ENCODE measurements at regions not wholly inside any gene's neighbourhood (a gene's known extent, or its start where the extent isn't known, plus 50 kb on each side); places are given as distances from the start of the nearest gene placed in this dataset.
"Not testable (repeated sequence)": the region's sequence is repeated elsewhere in the genome, so short reads cannot be mapped to it uniquely, and the experiment has no call there.

- Mint-ChIP-seq H3K4me1 (peaks cover 0 to 2% (median 2%) of the 10 kb centered on the region in 3 donors), H3K27me3 (no peaks in the 10 kb centered on the region)
Observed at GRCh38 chr2:146992466-146992865, 852.4 kb upstream of the ACVR2A start.

GRCh38 chr2:146992057-146992456, 852.8 kb upstream of the ACVR2A start:
- H3K27ac Mint-ChIP-seq = no peak overlapping the region
- H3K9me3 Mint-ChIP-seq = no peaks in the 10 kb centered on the region
- no peaks in the 10 kb centered on the region for H3K36me3 Mint-ChIP-seq
- H3K4me1 Mint-ChIP-seq = peaks cover 0 to 4% (median 2%) of the 10 kb centered on the region in 3 donors
- H3K27me3 Mint-ChIP-seq = no peaks in the 10 kb centered on the region
- H3K4me3 Mint-ChIP-seq = no peak overlapping the region

More at GRCh38 chr2:146992466-146992865, 852.4 kb upstream of the ACVR2A start:
- no peak overlapping the region for H3K4me3 Mint-ChIP-seq
- no peaks in the 10 kb centered on the region for H3K36me3 Mint-ChIP-seq
- H3K9me3 Mint-ChIP-seq = no peaks in the 10 kb centered on the region
- no peak overlapping the region for H3K27ac Mint-ChIP-seq

- Mint-ChIP-seq H3K36me3 (no peaks in the 10 kb centered on the region), H3K9me3 (no peaks in the 10 kb centered on the region), H3K4me3 (no peak overlapping the region), H3K27ac (no peak overlapping the region), H3K27me3 (peaks cover 1% of the 10 kb centered on the region), H3K4me1 (peaks cover 8 to 9% (median 9%) of the 10 kb centered on the region in 3 donors)
Observed at GRCh38 chr2:146990311-146991054, 854.3 kb upstream of the ACVR2A start.

- Mint-ChIP-seq H3K9me3 (no peaks in the 10 kb centered on the region), H3K4me1 (peaks cover 8 to 10% (median 9%) of the 10 kb centered on the region in 3 donors), H3K27ac (no peak overlapping the region)
Observed at GRCh38 chr2:146989741-146990140, 855.1 kb upstream of the ACVR2A start.

GRCh38 chr2:146987996-146988395, 856.8 kb upstream of the ACVR2A start:
- Mint-ChIP-seq H3K27me3 (peaks cover 1% of the 10 kb centered on the region), H3K27ac (no peak overlapping the region), H3K9me3 (no peaks in the 10 kb centered on the region), H3K36me3 (no peaks in the 10 kb centered on the region), H3K4me3 (no peak overlapping the region), H3K4me1 (peaks cover 9 to 10% (median 10%) of the 10 kb centered on the region in 3 donors)

More at GRCh38 chr2:146989741-146990140, 855.1 kb upstream of the ACVR2A start:
- H3K27me3 Mint-ChIP-seq = peaks cover 1% of the 10 kb centered on the region
- no peaks in the 10 kb centered on the region for H3K36me3 Mint-ChIP-seq
- H3K4me3 Mint-ChIP-seq = no peak overlapping the region

- no peak overlapping the region for H3K4me3 Mint-ChIP-seq
Observed at GRCh38 chr2:146986161-146986560, 858.7 kb upstream of the ACVR2A start.

GRCh38 chr2:146985753-146986152, 859.1 kb upstream of the ACVR2A start:
- Mint-ChIP-seq H3K27ac (no peak overlapping the region), H3K4me1 (peaks cover 9 to 10% (median 10%) of the 10 kb centered on the region in 3 donors), H3K27me3 (peaks cover 1% of the 10 kb centered on the region), H3K9me3 (peaks cover 0 to under 1% (median 0%) of the 10 kb centered on the region in 3 donors), H3K4me3 (no peak overlapping the region), H3K36me3 (no peaks in the 10 kb centered on the region)

More at GRCh38 chr2:146986161-146986560, 858.7 kb upstream of the ACVR2A start:
- H3K36me3 Mint-ChIP-seq = no peaks in the 10 kb centered on the region
- H3K9me3 Mint-ChIP-seq = no peaks in the 10 kb centered on the region
- no peak overlapping the region for H3K27ac Mint-ChIP-seq
- H3K27me3 Mint-ChIP-seq = peaks cover 1% of the 10 kb centered on the region
- peaks cover 9 to 10% (median 10%) of the 10 kb centered on the region in 3 donors for H3K4me1 Mint-ChIP-seq

GRCh38 chr2:146984014-146984413, 860.8 kb upstream of the ACVR2A start:
- peaks cover 0 to 8% (median 4%) of the 10 kb centered on the region in 3 donors for H3K9me3 Mint-ChIP-seq
- H3K27me3 Mint-ChIP-seq = peaks cover 1% of the 10 kb centered on the region
- H3K36me3 Mint-ChIP-seq = no peaks in the 10 kb centered on the region
- H3K4me1 Mint-ChIP-seq = peaks cover 9 to 10% (median 10%) of the 10 kb centered on the region in 3 donors
- no peak overlapping the region for H3K27ac Mint-ChIP-seq
- H3K4me3 Mint-ChIP-seq = no peak overlapping the region

- no peaks in the 10 kb centered on the region for H3K36me3 Mint-ChIP-seq
- peaks cover 8 to 9% (median 9%) of the 10 kb centered on the region in 3 donors for H3K4me1 Mint-ChIP-seq
- H3K4me3 Mint-ChIP-seq = no peak overlapping the region
- no peak overlapping the region for H3K27ac Mint-ChIP-seq
- H3K27me3 Mint-ChIP-seq = peaks cover 1% of the 10 kb centered on the region
- peaks cover 0 to 8% (median 4%) of the 10 kb centered on the region in 3 donors for H3K9me3 Mint-ChIP-seq
Observed at GRCh38 chr2:146982393-146982846, 862.4 kb upstream of the ACVR2A start.

GRCh38 chr2:146981921-146982320, 862.9 kb upstream of the ACVR2A start:
- no peak overlapping the region for H3K4me3 Mint-ChIP-seq

GRCh38 chr2:146979746-146980145, 865.1 kb upstream of the ACVR2A start:
- H3K36me3 Mint-ChIP-seq = no peaks in the 10 kb centered on the region
- peaks cover 0 to 1% (median 0%) of the 10 kb centered on the region in 3 donors for H3K4me1 Mint-ChIP-seq
- peaks cover 0 to 8% (median 4%) of the 10 kb centered on the region in 3 donors for H3K9me3 Mint-ChIP-seq

More at GRCh38 chr2:146981921-146982320, 862.9 kb upstream of the ACVR2A start:
- no peak overlapping the region for H3K27ac Mint-ChIP-seq
- H3K36me3 Mint-ChIP-seq = no peaks in the 10 kb centered on the region
- peaks cover 0 to 8% (median 4%) of the 10 kb centered on the region in 3 donors for H3K9me3 Mint-ChIP-seq
- H3K27me3 Mint-ChIP-seq = peaks cover 1% of the 10 kb centered on the region
- H3K4me1 Mint-ChIP-seq = peaks cover 4 to 9% (median 9%) of the 10 kb centered on the region in 3 donors

GRCh38 chr2:146978577-146979555, 866.0 kb upstream of the ACVR2A start:
- Mint-ChIP-seq H3K36me3 (no peaks in the 10 kb centered on the region), H3K4me1 (peaks cover 0 to 1% (median 0%) of the 10 kb centered on the region in 3 donors), H3K9me3 (peaks cover 0 to 8% (median 4%) of the 10 kb centered on the region in 3 donors), H3K27me3 (no peaks in the 10 kb centered on the region), H3K4me3 (no peak overlapping the region), H3K27ac (no peak overlapping the region)

More at GRCh38 chr2:146979746-146980145, 865.1 kb upstream of the ACVR2A start:
- Mint-ChIP-seq H3K4me3 (no peak overlapping the region), H3K27me3 (no peaks in the 10 kb centered on the region), H3K27ac (no peak overlapping the region)

- H3K4me3 Mint-ChIP-seq = peak overlapping the region in 1 of 4 donors; percentile 30
- H3K4me1 Mint-ChIP-seq, H3K9me3 Mint-ChIP-seq, H3K36me3 Mint-ChIP-seq, H3K27me3 Mint-ChIP-seq, H3K27ac Mint-ChIP-seq: not testable (repeated sequence)
Observed at GRCh38 chr2:146970981-146971380, 873.8 kb upstream of the ACVR2A start.

- H3K36me3 Mint-ChIP-seq, H3K27me3 Mint-ChIP-seq, H3K4me1 Mint-ChIP-seq, H3K9me3 Mint-ChIP-seq, H3K27ac Mint-ChIP-seq, H3K4me3 Mint-ChIP-seq: not testable (repeated sequence)
Observed at GRCh38 chr2:146969703-146970102, 875.1 kb upstream of the ACVR2A start.

- Mint-ChIP-seq H3K27ac (no peak overlapping the region), H3K36me3 (no peaks in the 10 kb centered on the region), H3K4me3 (no peak overlapping the region), H3K9me3 (peaks cover 0 to 6% (median 0%) of the 10 kb centered on the region in 3 donors), H3K4me1 (no peaks in the 10 kb centered on the region), H3K27me3 (no peaks in the 10 kb centered on the region)
Observed at GRCh38 chr2:146964494-146964893, 880.3 kb upstream of the ACVR2A start.
